ENCODE measurements at regions not wholly inside any gene's neighbourhood (a gene's known extent, or its start where the extent isn't known, plus 50 kb on each side); places are given as distances from the start of the nearest gene placed in this dataset.
"Not testable (repeated sequence)": the region's sequence is repeated elsewhere in the genome, so short reads cannot be mapped to it uniquely, and the experiment has no call there.

DNA sequence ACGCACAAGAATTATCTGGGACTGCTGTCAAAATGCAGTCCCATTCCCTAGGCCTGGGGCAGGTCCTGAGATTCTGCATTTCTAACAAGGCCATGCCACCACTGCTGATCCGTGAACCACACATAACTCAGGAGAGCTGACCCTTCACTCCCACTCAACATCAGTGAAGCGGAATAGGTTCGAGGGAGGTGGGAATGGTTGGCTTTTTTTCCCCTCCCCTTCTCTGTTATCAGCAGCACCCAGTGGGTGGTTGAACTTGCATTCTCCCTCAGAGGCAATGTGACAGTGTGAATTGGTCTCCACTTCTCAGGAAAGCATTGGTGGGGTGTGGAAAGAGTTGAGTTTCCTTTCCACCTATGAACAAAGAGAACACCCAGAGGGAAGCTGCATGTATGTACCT lies 344.3 kb downstream of the GADD45G start:
- DNase-seq: no peak

DNA sequence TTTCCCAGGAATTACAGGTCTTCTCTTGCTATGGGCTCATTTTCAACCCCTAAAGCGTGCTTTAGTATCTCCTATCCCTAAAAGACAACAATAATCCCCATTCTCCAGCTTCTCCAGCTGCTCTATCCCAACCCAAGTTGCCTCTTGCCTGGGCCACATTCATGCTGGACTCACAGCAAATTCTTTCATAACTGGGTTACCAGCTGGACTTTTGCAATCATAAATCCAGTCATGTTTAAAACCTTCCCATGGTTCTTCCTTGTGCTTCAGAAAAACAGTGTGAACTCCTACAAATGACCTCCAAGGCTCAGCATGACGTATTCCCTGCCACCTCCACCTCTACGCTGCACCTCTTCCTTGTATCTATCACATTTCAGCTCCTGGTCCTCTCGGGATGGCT lies 346.9 kb downstream of the GADD45G start:
- no peak for DNase-seq

DNA sequence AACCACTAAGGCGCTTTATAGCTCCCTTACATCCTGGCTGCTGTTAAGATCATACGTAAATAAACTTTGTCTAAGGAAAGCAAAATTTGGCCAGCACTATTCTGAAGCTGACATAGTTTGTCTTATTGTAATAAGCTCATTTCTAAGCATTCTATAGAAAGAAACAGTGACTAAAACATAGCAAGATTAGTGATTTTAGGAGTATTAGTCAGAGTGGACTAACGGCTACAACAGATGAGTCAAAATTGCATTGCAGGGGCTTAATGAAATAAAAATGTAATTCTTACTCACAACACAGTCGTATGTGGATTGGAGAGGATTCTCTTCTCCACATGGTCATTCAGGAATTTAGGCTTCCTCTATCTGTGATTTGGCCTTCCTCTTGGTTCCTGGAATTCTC lies 347.6 kb downstream of the GADD45G start:
- DNase-seq: no peak

DNA sequence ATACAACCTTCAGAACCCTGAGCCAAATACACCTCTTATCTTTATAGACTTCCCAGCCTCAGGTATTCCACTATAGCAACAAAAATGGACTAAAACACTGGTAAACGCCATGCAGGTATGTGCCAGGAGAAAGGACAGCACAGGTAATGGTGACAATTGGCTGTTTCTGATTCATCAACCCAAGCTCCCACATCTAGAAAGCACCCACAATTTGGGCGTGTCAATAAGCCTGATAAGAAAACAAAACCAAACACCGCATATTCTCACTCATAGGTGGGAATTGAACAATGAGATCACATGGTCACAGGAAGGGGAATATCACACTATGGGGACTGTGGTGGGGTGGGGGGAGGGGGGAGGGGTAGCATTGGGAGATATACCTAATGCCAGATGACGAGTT lies 348.5 kb downstream of the GADD45G start:
- DNase-seq: not testable (repeated sequence)

DNA sequence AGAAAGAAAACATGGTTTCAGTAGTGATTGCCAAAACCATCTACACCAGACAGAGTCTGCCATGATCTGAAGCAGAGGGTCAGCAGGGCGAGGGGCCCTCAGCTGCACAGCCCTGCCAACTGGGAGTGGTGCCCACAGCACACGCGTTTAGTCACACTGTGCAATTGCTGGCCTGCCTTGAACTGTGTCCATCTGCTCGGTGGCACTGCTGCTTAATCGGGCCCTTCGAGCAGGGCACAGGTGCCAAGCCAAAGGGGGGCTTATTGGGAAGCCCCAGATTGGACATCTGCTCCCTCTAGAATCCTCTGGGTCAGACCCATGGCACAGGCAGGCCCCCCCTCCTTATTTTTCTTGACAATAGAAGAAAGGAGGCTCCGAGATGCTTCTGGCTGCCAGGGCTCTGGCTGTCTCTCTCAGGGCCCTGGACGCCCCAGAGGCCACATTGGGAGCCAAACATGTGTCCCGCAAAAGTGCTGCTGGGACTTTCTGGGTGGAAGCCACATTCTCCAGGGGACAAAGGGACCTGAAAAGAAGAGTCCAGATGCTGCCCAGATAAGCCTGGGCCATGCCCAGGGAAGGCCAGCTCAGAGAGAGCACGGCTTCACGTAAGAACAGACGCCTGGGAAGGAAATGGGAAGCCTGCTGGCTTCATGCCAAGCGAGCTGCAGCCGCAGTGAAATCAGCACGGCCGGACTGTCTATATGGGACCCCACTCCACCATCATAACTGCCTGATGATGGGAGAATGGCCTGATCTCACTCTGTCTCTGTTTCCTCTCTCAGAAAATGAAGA lies 349.2 kb downstream of the GADD45G start:
- DNase-seq: no peak

DNA sequence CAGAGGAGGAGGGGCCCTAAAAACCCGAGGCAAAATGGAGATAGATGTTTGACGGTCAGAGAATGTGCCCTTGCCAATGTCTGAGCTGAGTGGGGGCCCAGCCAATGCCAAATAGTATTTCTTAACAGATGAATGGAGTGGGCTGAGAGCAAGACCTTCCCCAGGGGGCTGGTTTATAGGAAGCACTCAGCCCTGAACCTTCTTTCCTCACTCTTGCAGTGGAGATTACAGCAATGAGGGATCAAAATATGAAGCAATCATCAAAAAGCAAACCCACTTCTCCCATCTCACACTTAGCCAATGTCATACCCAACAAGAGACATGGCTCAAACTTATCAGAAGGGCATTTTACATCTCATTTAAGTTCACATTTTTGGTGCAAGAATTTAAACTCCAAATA lies 350.3 kb downstream of the GADD45G start:
- no peak for DNase-seq

DNA sequence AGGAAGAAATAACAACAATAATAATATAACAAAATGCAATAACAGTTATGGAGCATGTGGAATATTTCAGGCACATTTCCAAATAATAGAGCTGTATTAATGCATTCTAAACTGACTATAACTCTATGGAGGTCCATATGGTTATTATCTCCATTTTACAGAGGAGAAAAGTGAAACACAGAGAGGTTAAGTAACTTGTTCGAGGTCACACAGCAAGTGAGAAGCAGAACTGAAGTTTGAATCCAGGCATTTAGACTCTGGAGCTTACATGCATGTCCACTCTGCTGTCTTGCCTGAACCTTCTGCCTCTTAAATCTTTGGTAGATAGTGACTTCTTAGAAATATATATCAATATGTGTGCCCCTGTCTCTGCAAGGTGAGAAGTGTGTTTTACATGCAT lies 350.8 kb downstream of the GADD45G start:
- DNase-seq: no peak

DNA sequence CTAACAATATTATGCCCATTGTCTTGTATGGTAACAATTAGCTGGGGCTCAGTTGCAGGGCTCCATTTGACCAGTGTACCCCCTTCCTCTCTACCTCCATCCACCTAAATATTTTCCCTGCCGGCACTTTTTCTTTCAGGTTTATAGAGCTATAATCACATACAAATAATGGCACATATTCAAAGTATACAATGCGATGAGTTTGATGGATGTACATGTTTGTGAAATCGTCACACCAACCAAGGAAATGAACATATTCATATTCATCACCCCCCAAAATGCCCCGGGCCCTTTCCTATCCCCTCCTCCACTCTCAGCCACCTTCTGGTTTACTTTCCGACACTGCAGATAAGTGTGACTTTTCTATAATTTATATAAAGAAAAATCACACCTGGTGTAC lies 351.5 kb downstream of the GADD45G start:
- no peak for DNase-seq

DNA sequence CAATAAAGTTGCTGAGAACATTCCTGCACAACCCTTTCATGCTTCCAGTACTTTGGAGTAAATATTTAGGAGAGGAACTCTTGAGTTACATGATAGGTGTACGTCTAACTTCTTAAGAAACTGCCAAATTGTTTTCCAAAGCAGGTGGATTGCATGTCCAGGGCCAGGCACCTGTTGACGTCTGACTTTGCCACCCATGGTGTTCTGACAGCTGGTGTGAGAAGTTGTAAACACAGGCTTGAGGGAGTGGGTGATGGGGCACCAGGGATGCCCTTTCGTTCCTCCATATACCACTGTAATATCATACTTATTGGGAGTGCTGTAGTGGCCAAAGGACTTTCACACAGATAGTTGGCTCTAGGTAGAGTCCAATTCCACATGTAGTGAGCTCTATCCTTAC lies 352.1 kb downstream of the GADD45G start:
- DNase-seq: no peak

DNA sequence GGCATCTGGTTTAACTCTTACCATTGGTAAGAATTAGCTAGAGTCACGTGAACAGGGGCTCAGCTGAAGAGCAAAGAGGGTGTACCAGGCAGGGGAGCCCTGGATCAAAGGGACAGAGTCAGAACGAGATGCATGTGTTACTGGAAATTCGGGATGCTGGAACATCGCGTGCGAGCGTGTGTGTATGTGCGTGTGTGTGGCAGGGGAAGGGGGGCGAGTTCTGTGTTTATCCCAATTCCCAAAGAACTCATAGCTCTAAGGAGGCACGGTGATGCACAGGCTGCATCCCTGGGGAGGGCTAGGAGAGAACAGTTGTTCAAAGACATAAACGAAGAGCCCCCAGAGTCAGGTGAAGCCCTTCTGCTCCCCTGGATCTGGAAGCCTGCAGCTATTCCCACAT lies 353.3 kb downstream of the GADD45G start:
- no peak for DNase-seq

DNA sequence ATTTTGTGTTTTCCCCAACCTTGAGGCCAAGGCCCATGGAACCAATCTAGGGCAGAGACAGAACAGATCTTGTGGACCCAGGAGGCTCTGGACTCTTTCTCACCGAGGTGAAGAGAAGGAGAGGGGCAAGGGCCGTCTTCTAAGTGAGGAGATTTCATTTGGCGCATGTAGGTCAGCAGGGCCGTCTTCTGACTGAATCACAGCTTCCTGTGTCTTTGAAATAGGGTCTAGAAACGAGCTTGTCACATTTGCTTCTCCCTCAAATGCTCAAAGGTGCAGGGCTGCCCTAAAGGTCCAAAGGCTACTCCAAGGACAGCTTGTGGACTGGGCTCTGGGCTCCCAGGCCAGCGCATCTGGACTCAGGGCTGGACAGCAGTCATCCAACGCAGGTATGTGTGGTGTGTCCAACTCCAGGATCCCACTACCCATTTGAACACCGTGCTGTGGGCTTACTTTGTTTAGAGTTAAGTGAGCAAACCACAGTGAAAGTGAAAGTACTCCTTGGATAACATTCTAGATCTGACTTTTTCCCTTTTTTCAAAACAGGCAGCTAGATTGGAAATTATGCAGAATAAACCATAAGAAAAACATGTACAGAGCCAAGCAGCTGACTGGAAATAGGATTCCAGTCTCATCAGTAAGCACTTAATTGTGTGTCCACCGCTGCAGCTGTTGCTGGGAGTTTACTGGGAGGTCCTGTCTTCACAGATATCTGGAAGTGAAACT lies 357.0 kb downstream of the GADD45G start:
- DNase-seq: no peak

DNA sequence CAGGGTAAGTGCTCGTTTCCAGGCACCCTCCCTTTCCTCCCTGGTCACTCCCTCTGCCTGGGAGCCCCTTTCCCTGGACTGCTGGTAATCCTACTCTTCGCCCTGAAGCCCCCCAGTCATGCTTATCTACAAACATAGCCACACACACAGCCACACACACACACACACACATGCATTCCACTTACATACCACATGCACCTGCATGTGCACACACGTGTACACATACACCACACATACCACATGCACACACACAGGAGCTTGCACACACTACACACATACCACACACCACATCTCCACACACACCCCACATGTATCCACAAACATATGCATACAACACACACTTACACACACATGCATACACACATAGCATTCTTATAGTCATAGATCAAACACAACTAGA lies 358.5 kb downstream of the GADD45G start:
- DNase-seq: no peak

DNA sequence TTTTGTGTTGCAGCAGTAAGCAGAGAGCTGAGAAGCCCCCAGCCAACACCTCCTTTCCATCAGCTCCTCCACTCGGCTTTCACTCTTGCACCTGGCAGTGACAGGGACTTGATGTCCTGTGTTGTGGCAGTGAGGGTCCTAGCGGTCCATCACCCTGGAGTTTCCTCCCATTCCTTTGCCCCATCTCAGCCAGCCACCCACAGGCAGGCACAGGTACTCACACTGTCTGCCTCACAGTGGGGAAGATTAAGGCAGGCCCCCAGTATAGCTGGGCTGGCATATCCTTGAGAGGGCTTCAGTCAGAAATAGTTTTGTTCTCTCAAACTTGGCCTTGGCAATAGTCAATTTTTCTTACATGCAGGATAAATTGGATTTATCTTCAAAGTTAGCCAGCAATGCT lies 362.7 kb downstream of the GADD45G start:
- DNase-seq: no peak

DNA sequence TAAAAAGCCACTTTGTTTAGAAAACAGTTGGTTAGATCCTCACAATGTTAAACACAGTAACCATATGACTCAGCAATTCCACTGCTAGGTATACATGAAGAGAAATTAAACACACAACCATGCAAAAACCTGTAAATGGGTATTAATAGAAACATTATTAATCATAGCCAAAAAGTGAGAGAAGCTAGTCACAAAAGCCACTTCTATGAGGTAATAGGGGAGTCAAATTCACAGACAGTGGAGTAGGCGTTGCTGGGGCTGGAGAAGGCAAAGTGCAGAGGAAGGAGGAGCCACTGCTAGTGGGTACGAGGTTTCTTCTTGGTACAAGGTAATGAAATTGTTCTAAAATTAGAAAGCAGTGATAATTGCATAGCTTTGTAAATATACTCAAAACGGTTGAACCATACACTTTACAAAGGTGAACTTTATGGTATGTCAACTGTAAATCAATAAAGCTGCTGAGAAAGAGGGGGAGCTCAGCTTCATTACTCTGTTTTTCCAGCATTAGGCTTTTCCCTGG lies 364.4 kb downstream of the GADD45G start:
- no peak for DNase-seq

DNA sequence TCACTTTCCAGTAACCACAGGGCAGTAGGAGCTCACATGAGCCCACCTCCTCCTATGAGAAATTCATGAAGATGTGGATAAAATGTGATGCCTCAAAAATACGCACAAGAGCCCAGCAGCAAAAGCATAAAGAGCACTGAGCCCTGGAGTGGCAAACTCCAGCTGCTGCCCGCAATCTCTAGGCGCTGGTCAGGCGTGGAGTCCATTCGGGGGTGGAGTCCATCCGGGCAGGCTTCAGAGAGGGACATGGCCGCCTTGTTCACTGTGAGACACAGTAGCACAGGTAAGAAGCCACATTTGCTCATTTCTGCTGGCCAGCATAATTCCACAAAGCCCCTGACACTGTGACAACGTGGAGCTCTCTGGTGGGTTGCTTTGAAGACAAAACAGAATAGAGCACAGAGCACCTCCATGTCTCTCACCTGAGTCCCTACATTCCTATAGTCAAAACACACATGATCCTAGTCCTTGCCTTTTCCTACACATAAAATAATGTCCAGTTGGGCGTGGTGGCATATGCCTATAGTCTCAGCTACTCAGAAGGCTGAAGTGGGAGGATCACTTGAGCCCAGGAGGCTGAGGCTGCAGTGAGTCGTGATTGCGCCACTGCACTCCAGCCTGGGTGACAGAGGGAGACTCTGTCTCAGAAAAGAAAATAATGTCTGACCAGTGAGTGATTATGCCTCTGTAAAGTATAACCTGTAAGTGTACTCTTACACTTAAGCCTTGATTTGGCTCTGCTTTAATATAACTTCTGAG lies 365.2 kb downstream of the GADD45G start:
- DNase-seq: no peak

DNA sequence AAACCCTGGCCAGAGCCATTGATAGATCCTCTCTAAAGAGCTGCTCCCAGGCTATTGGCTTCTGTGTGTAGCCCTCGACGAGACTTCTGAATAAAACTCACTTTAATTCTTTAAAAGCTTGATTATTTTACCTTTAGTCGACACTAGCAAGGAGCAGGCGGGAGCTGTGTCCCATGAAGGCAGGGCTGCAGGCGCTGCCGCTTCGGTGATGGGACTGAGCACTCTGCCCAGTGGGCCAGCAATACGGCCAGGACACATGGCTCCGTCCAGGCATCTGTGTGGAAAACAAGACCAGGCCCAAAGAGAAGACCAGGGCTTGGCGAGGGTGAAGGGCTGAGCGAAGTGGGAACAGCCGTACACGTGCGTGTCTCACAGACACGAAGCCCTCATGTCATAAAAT lies 365.9 kb downstream of the GADD45G start:
- DNase-seq: no peak

DNA sequence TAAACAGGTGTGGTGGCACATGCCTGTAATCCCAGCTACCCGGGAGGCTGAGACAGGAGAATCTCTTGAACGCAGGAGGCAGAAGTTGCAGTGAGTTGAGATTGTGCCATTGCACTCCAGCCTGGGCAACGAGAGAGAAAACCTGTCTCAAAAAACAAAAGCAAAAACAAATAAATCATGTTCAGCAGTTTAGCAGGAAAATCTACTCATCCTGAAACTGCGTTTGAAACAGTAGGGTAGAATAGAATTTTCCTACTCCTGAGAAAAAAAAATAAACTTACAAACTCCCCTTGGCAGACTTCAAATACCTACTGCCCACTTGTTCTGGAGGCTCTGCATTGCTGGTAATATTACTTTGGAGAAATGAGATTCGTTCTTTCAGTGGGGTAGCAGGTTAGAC lies 367.7 kb downstream of the GADD45G start:
- no peak for DNase-seq

DNA sequence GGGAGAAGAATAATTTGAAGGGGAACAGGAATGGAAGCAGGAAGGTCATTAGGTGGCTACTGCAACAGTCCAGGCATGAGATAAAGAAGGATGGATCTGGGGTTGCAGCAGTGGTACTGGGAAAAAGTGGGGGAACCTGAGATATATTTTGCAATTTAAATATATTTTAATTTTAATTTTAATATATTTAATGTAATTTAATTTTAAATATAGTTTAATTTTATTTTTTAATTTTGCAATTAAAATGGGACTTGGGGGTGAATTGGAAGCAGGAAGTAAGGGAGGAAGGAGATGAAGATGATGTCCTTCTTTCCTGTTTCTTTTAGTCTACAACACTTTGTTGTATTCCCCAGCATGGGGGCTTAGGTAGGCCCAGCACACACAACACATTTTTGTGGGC lies 369.8 kb downstream of the GADD45G start:
- no peak for DNase-seq

DNA sequence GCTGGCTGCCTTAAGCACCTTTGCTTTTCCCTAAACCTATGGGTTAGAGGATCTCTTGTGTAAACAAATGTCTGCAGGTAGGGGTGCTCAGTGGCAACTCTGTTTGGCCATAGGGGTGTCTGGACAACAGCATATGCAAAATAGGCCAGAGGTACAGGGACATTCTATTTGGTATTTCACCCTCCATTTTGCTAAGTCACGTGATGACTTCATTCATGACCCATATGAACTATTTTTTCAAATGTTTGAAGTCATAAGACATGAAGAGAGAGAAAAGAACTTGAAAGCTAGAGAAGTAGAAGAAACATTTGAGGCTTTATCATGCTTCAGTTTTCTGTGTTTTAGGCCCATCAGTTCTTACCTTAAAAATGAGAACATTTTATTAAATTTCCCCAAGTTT lies 370.2 kb downstream of the GADD45G start:
- no peak for DNase-seq

DNA sequence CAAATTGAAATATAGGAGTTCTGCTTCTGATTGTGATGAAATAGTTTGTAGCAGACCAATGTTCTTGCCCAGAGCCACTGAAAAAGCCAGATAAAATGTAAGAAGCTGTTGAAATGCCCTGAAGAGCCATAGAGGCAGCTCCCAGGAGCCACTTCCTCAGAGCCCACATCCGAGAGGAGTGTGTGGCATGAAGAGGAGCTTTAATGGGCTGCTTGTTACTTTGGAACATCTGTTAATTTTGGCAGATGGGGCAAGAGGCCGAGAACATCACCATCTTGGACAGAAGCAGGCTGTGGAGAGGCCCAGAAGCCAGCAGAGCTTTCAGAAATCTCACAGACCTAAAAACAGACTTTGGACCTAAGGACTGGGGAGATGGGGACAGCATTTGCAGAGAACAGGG lies 370.8 kb downstream of the GADD45G start:
- DNase-seq: no peak

DNA sequence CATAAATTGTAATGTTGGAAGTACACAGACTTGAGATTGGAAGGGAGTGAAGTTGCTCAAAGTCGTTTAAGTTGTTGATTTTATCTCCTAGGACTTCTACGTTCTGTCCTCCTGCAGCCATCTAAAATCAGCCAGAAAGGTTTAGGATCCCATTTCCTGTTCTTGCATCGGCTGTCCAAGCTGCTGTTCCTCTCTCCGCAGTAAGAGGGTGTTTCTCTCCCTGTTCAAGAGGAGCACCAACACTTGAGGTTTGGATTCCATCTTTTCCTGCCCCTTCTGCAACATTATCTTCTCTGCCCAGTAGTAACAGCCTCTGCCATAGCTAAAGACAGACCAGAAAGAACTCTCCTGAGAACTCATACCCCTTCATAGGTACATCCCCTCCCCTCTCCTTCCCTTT lies 373.4 kb downstream of the GADD45G start:
- DNase-seq: no peak

DNA sequence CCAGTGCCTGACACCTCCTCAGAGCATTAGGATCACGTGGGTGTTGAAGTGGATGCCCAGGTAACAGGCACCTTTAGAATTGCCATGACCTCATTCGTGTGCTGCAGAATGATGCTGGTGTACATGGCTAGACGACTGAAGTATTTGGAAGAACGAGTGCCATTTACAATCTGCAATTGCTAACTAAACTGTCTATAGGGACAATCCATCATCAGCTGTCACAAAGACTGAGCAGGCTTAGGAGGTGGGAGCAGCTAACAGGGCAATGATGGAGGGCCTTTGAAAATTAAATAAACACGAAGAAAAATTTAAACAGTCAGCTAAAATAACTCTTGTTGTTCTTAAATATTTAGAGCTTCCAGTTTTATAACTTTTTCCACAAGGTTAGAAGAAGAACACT lies 375.8 kb downstream of the GADD45G start:
- DNase-seq: no peak

DNA sequence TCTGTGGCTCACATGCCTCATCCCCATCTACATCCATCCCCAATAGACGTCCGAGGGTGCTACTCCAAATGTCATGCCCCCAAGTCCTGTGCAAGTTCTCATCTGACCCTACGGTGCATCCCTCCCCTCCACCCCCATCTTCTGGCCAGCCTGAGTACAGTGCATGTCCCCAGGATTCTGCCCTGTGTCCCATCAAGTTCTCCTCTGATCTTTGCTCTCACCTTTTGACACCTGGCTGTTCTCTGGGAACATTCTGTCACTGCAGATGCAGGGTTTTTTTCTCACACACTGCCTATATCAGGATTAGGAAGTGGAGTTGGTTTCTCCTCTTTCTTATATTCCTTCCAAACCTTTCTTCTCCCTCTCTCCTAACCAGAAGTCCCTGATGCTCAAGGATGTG lies 377.2 kb downstream of the GADD45G start:
- no peak for DNase-seq

DNA sequence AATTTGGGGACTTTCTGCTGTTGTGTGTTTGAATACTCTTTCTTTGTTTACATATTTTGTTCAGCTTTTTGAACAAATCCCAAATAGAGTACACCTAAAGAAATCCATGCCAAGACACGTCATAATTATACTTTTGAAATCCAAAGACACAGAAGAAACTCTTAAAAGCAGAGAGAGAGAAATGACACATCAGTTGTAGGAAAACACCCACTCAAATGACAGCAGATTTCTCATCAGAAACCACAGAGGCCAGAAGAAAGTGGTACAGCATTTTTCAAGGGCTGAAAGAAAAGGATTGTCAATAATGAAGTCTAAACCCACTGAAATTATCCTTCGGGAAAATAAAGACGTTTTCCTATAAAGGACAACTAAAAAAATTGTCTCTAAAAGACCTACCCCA lies 378.6 kb downstream of the GADD45G start:
- no peak for DNase-seq

Measured in Kasumi-1 (cell line).